ENCODE measurements at regions not wholly inside any gene's neighbourhood (a gene's known extent, or its start where the extent isn't known, plus 50 kb on each side); places are given as distances from the start of the nearest gene placed in this dataset.

- Histone ChIP-seq H3K27ac (no peak overlapping the region), H3K36me3 (no peaks in the 10 kb centered on the region), H3K27me3 (no peaks in the 10 kb centered on the region), H3K4me3 (no peak overlapping the region), H3K9me3 (no peaks in the 10 kb centered on the region), H3K4me1 (no peaks in the 10 kb centered on the region)
- WGBS: 76% methylated on average over 4 of the region's 4 CpGs
- no peak for DNase-seq (ENCODE audit: low spot score in 2 of 2)
- no peak for TF ChIP-seq POLR2A (IDR thresholded peaks at IDR 0.05)
- no peak for TF ChIP-seq POLR2AphosphoS5 (IDR thresholded peaks at IDR 0.05)
- no peak for TF ChIP-seq CTCF (IDR thresholded peaks at IDR 0.05)
- TF ChIP-seq EP300 (IDR thresholded peaks at IDR 0.05): no peak
Measured at GRCh38 chr6:164692772-164693510, 616.5 kb downstream of the C6orf118 start.

- 82% methylated on average over 6 of the region's 6 CpGs for WGBS
- H3K4me3 ChIP-seq: no peak overlapping the region
- no peaks in the 10 kb centered on the region for H3K4me1 ChIP-seq
- H3K27me3 ChIP-seq: no peaks in the 10 kb centered on the region
- TF ChIP-seq POLR2A (IDR thresholded peaks at IDR 0.05) (no peak), EP300 (IDR thresholded peaks at IDR 0.05) (no peak), POLR2AphosphoS5 (IDR thresholded peaks at IDR 0.05) (no peak), CTCF (IDR thresholded peaks at IDR 0.05) (no peak)
- no peak overlapping the region for H3K27ac ChIP-seq
- DNase-seq (ENCODE audit: low spot score in 2 of 2): no peak
- no peaks in the 10 kb centered on the region for H3K36me3 ChIP-seq
- no peaks in the 10 kb centered on the region for H3K9me3 ChIP-seq
Measured at GRCh38 chr6:164690702-164691500, 618.5 kb downstream of the C6orf118 start.

GRCh38 chr6:164690241-164690640, 619.2 kb downstream of the C6orf118 start:
- TF ChIP-seq POLR2AphosphoS5 (IDR thresholded peaks at IDR 0.05) (no peak), CTCF (IDR thresholded peaks at IDR 0.05) (no peak), POLR2A (IDR thresholded peaks at IDR 0.05) (no peak), EP300 (IDR thresholded peaks at IDR 0.05) (no peak)
- H3K9me3 ChIP-seq: no peaks in the 10 kb centered on the region
- H3K4me1 ChIP-seq: no peaks in the 10 kb centered on the region
- H3K4me3 ChIP-seq: no peak overlapping the region
- DNase-seq (ENCODE audit: low spot score in 2 of 2): no peak
- H3K27me3 ChIP-seq: no peaks in the 10 kb centered on the region
- no peak overlapping the region for H3K27ac ChIP-seq
- no peaks in the 10 kb centered on the region for H3K36me3 ChIP-seq
- WGBS: 83% methylated on average over 4 of the region's 5 CpGs

GRCh38 chr6:164665328-164665727, 644.1 kb downstream of the C6orf118 start:
- TF ChIP-seq POLR2AphosphoS5 (IDR thresholded peaks at IDR 0.05): no peak
- no peak for TF ChIP-seq CTCF (IDR thresholded peaks at IDR 0.05)
- TF ChIP-seq POLR2A (IDR thresholded peaks at IDR 0.05): no peak
- TF ChIP-seq EP300 (IDR thresholded peaks at IDR 0.05): no peak
- Histone ChIP-seq H3K27ac (no peak overlapping the region), H3K4me1 (no peaks in the 10 kb centered on the region), H3K9me3 (no peaks in the 10 kb centered on the region), H3K4me3 (no peak overlapping the region), H3K36me3 (no peaks in the 10 kb centered on the region), H3K27me3 (no peaks in the 10 kb centered on the region)
- WGBS: 58% methylated on average over 6 of the region's 6 CpGs
- no peak for DNase-seq (ENCODE audit: low spot score in 2 of 2)

- TF ChIP-seq POLR2AphosphoS5 (IDR thresholded peaks at IDR 0.05) (no peak), CTCF (IDR thresholded peaks at IDR 0.05) (no peak), EP300 (IDR thresholded peaks at IDR 0.05) (no peak), POLR2A (IDR thresholded peaks at IDR 0.05) (no peak)
Measured at GRCh38 chr6:164663634-164664033, 645.8 kb downstream of the C6orf118 start.

More at GRCh38 chr6:164663634-164664033, 645.8 kb downstream of the C6orf118 start:
- 86% methylated on average over 5 of the region's 5 CpGs for WGBS
- no peaks in the 10 kb centered on the region for H3K4me1 ChIP-seq
- no peak overlapping the region for H3K27ac ChIP-seq
- no peak for DNase-seq (ENCODE audit: low spot score in 2 of 2)
- no peaks in the 10 kb centered on the region for H3K27me3 ChIP-seq
- no peaks in the 10 kb centered on the region for H3K36me3 ChIP-seq
- no peaks in the 10 kb centered on the region for H3K9me3 ChIP-seq
- no peak overlapping the region for H3K4me3 ChIP-seq
